Muscle of back (tissue), 3 donors: ENCODE measurements at regions not wholly inside any gene's neighbourhood (a gene's known extent, or its start where the extent isn't known, plus 50 kb on each side); places are given as distances from the start of the nearest gene placed in this dataset.
"Not testable (repeated sequence)": the region's sequence is repeated elsewhere in the genome, so short reads cannot be mapped to it uniquely, and the experiment has no call there.

Experiments used
- DNase-seq, 3 donors: peaks; one replicate each; pipeline versions ENCODE4 v3.0.0 to v3.0.0-alpha.2; 2013

DNA sequence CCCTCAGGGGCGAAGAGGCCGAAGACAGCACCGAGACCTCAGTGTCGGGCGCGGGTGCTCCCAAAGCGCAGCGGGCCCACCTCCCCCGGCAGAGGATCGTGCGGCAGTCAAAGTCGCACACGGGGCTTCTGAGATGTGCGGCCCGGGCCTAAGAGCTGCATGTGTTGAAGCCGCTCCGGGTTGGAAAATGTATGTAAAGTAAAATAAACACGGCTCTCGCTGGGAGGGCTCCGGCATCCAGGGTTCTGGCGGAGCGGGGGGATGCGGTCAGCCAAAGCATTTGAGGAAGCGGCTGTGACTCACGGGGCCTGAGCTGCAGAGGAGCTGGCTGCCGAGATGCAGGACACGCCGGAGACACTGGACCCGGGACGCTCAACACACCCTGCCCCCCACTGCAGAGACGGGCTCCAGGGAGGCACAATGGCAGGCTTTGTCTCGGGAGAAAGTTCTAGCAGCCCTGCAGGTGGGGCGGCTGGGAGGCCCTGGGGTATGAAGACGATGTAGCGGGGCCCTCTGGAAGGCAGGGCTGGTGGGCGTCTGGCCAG lies 185.8 kb downstream of the NPIPB11 start:
- DNase-seq: peak; percentile 67 to 87 (median 86)

DNA sequence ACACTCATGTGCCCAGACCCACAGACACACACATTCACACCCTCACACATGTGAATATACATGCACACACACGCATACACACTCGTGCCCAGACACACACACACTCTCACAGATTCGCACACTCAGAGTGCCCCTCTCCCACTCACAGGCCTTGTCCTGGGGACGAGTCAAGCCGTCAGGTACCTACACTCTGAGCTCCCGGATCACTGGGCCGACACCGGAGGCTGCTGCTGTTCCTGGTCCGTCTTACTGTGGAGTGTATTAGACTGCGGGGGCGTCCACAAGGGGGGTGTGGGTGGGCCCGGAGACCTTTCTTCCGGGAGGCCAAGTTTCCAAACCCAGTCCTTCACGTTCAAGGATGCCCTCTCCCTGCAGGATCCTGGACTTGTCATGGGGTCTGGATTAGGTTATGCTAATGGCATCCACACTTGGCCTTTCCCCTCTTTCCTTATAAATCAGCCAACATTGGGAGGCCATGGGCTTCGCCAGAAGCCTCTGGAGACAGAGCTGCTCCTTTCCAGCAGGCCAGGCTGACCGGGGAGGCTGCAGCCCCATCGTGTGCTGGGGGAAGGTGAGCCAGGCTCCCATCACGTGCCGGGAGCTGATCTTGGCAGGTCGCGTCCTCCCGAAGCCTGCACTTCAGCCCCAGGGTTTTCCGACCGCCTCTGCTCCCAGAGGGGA lies 186.4 kb downstream of the NPIPB11 start:
- DNase-seq: peak in 1 of 3 donors; percentile 75

DNA sequence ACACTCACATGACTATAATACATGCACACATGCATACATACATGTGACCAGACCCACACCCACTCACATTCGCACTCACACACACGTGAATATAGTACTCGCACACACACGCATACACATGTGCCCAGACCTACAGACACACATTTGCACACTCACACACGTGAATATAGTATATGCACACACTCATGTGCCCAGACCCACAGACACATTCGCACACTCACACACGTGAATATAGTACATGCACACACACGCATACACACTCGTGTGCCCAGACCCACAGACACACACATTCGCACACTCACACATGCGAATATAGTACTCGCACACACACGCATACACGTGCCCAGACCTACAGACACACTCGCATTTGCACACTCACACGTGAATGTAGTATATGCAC lies 186.9 kb downstream of the NPIPB11 start:
- DNase-seq: not testable (repeated sequence)

DNA sequence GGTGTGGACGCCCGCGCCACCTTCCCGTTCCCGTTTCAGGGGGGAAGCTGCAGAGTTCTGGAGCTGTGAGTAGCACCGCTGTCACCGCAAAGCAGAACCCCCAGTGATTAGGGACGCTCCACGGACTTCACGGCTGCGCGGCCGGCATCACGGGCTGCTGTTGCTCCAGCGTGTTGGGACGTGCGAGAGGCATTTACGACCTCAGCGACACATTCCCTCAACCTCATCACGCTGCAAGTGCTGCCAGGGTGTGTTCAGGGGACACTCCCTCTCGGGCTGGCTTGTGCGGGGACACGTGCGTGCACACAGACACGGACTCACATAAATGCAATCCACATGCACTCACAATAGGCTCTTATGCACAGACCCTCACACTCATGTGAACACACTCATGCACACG lies 187.9 kb downstream of the NPIPB11 start:
- DNase-seq: not testable (repeated sequence)

DNA sequence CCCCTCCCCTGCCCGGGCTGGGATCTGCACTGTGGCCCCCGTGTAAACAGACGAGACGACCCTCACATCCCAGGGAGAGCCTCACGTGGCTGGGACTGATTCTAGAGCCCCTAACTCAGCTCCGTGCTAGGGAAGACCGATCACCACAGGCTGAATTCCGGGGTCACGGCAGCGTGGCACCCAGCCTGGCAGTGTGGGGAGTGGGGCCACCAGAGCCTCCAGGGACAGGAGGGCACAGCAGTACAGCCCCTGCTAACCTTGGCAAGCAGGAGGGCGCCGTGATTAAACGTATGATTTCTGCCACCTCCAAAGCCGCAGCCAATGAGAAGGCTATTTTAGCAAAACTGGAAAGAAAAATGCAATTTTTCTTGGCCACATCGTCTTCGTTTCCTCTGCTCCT lies 188.3 kb downstream of the NPIPB11 start:
- not testable (repeated sequence) for DNase-seq

DNA sequence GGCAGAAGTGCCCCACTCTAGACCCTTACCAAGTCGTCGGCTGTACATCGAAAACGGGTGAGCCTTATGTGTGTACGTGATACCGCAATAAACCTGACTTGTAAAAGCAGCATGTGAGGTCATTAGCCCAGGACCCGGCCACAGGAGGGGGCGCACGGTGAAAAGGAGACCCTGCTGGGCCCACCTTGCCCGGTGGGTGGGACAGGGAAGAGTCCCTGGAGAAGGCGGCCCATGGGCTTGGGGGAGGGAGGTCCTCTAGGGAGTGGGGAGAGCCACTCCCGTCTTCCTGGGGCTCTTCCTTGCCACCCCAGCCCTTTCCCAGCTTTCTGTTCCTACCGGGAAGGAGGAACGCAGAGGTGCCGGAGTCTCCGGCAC lies 188.8 kb downstream of the NPIPB11 start:
- not testable (repeated sequence) for DNase-seq

DNA sequence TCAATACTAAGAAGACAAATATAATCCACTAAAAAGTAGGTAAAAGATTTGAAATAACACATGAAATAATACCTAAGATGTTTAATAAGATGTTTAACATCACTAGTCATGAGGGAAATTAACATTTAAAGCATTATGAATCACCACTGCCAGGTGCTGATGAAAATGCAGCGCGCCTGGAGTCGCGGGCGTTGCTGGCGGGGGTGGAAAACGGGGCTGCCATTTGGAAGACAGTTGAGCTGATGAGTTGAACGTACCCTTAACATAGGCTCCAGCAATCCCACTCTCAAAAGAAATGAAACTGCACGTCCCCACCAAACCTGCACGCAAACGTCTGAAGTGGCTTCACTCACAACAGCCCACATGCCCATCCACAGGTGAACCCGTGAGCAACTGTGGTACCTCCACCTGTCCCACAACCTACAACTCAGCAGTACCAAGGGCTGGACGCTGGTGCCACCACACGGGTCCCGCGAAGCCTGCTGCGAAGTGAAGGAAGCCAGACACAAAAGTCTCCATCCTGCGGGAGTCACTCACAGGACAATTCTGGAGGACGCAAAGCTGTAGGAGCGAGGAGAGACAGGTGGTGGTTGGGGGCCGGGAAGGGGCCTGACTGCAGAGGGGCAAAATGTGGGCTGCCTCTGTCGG lies 189.3 kb downstream of the NPIPB11 start:
- not testable (repeated sequence) for DNase-seq

DNA sequence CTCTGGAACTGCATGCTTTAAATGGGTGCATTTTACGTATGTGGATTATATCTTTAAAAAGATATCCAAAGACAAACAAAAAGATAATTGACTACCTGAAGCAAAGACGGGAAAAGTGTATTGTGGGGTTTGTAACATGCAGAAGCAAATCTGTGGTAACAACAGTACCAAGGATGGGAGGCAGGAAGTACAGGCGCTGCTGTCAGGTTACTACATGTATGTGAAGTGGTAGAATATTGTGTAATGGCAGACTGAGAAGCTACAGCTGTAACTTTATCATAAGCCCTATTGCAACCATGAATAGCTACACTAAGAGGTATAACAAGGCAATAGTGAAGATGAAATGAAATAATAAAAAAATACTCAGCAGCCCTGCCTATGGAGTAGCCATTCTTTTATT lies 192.7 kb downstream of the NPIPB11 start:
- not testable (repeated sequence) for DNase-seq

DNA sequence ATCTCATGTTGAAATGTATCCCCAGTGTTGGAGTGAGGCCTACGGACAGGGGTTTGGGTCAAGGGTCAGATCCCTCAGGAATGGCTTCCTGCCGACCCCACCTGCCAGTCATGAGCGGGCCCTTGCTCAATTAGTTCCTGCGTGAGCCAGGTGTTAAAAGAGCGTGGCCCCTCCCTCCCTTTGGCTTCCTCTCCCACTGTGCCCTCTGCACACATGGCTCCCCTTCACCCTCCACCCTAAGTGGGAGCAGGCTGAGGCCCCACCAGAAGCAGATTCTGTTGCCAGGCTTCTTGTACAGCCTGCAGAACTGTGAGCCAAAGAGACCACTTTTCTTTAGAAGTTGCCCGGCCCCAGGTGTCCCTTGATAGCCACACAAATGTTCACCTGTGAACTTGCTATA lies 193.3 kb downstream of the NPIPB11 start:
- DNase-seq: not testable (repeated sequence)

DNA sequence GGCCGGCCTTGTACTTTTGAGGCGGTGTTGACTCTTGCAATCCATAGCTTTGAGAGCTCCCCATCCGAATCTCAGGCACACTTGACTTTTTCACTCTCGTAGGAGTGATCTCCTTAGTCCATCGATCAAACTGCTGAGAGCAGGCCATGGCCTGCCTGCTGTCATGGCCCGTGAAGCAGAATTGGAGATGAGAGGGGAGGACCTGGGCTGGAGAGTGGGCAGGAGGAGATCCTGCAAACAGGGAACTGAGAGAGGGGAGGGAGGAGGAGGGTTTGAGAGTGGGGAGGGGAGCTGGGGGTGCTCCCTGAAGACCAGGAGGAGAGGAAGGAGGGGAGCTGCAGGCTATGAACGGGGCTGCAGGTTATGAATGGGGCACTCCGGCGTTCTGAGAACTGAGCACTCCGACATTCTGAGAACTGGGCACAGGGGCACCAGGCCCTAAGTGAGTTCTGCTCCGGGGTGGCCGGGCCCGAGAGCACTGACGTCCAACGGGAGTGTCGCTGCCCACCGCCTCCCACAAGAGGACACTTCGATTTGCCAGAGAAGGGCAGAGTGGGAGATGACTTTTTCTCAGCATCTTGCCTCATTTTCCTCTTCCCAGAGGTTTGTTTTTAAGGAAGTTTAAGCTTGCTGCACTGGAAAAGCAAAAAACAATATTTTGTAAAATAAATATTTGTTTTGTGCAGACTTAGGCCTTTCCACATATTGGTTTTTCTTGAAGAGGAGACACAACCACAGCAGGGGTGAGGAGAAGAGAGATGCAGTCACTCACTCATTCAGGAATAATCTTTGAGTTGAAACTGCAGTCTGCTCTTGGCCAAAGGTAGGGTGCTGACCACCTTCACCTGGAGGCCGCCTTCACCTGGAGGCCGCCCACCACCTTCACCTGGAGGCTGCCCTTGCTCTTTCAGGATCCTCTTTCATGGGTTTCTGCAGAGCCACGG lies 194.2 kb downstream of the NPIPB11 start:
- not testable (repeated sequence) for DNase-seq

DNA sequence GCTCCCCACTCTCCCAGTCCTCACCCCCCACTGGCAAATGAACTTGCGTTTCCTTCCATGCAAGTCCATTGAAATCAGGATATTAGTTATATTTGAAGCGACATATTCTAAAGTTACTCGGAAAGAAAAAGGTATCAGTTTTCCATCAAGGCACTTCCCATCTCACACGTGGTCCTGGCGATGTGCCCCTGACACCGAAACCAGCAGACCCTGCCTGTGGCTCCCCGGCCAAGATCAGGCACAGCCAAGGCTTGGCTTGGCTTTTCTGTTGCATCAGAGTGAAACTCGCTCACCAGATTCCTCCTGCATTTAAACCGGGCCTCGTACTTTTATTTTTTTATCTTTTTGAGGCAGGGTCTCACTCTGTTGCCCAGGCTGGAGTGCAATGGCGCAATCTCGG lies 195.1 kb downstream of the NPIPB11 start:
- DNase-seq: not testable (repeated sequence)

DNA sequence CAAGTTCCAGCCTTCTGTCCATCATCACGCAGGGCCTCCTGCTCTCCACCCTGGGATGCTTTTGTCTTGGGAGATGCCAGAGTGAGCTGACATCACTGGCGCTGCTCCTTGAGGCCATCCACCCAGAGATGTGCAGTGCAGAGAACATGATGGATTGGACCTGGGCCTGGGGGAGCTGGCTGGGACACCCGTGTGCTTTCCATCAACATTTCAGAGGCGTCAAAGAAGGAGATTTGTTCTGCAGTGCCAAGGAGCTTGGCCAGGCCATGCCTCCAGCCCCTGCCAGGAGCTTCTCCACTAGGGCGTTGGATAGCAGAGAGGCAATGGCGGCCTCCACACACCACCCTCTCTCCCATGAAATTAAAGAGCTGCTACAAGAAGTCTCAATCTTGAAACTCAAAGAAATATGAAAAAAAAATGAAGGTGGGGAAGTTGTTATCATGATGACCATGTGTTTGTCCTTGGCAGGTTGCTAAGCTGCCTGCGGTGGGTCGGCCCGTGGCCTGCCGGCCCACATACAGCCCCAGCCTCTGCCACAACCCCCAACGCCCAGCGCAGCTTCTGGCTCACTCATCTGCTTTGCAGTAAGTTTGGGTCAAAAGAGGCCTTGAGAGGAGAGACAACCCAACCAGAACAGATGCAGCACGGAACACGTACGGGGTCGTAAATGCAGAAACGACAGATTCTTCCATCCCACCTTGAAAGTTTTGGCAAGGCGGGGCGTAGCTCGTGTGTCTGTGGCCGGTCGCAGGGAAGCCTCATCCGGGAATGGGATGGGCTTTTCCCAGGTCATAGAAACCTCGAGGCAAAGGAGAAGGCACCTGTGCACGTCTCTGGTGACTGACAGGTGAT lies 196.0 kb downstream of the NPIPB11 start:
- not testable (repeated sequence) for DNase-seq

DNA sequence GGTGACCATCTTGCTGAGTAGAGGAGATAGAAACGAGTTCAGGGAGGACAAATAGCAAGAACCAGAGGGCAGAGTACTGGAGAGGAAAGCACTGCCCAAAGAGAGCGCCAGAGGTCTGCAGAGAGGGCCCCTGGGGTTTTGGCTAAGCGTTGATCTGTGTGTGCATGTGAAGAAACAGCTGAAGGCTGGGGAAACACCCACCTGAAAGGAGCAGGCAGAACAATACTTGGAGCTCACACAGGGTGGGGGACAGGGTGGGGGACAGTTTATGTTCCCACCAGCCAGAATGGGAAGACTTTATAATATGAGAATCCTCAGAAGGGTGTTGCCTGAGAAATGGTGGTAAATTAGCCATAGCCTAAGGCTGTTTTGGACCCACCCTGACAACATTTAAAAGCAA lies 200.4 kb downstream of the NPIPB11 start:
- DNase-seq: not testable (repeated sequence)

DNA sequence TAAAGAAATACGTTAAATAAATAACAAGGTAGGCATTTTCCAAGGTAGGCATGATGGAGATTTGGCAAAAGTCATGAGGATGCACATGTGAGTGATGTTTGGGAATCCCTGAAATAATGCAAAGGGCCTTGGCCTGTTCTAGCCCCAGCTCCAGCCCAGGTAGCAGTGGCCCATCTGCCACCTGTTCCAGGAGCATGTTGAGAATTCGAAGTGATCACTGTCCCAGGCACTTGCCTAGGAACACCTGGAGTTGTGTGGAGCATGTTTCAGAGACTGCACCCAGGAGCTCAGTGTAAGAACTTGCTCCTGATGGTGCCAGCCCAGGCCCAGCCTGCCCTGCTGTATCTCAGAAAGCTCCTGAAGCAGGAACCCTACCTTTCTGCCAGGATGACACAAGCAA lies 201.4 kb downstream of the NPIPB11 start:
- DNase-seq: not testable (repeated sequence)

DNA sequence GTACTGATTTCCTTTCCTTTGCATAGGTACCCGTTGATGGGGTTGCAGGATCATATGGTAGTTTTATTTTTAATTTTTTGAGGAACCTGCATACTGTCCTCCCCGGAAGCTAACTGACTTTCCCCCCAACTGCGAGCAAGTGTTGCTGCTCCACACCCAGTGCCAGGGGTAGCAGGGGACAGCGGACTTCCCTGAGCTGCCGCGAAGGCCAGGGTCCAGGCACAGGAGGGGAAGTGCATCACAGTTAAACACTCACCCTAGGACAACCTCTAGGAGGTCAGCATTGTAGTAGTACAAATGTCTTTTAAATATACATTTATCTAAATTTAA lies 201.7 kb downstream of the NPIPB11 start:
- DNase-seq: no peak

DNA sequence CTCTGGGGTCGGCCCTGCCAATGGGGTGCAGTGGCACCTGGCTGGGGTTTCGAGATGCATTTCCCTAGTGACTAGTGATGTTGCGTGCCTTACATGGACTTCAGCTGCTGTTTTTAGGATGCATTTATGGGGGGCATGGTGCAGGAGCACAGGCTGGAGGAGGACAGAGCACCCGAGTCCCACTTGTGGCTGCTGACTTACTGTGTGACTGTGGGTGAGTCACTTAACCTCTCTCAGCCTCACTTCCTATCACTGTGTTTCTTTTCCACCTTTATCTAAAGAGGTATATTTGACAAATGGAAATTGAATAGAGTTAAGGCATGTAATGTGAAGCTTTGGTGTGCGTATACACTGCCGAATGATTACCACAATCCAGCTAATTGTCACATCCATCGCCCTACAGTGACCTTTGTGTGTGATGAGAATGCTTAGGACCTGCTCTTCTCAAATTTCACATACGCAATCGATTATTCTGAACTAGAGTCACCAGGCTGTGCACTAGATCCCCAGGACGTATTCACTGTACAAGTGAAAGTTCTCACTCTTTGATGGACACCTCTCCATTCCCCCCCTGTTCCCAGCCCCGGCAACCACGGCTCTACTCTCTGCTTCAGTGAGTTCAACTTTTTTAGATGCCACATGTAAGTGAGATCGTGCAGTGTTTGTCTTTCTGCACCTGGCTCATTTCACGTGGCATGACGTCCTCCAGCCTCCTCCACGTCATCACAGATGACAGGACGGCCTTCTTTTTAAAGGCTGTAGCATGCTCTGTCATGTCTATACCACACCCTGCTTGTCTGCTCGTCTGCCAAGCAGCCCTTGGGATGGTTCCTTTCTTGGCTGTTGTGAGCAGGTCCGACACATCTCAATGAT lies 202.3 kb downstream of the NPIPB11 start:
- not testable (repeated sequence) for DNase-seq

DNA sequence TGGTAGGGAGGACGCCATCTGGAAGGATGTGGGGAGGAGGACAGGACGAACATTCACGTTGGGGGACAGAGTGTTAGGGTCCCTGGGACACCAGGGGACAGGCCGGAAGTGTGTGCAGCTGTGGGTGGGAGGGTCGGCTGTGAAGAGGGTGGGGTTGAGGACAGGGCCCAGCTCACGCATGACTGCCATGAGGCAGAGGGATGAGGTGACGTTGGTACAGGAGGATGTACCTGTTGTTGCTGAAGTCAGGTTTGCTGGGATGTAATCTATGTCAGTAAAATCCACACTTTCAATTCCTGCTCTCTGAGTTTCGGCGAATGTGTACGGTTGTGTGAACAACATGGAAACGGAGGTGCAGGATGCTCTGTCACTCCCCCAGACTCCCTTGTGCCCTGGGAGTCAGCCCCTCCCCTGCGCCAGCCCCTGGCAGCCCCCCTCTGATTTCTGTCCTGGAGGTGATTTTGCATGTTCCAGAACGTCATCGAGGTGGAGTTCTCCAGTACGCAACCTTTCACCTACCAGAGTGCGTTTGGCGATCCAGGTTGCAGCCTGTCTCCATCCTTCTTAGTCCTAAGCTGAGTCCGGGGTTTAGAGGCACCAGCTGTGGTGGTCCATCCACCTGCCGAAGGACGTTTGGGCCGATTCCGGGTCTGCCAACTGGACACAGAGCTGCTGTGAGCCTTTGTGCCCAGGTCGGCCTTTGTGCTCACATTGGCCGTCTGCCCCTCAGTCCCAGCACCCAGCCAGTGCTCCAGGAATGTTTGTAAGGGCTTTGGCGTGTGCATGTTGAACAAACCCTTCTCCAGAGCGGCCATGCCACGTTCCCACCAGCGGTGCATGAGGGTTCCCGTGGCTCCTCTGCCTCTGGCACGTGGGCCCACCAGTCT lies 203.2 kb downstream of the NPIPB11 start:
- DNase-seq: not testable (repeated sequence)

DNA sequence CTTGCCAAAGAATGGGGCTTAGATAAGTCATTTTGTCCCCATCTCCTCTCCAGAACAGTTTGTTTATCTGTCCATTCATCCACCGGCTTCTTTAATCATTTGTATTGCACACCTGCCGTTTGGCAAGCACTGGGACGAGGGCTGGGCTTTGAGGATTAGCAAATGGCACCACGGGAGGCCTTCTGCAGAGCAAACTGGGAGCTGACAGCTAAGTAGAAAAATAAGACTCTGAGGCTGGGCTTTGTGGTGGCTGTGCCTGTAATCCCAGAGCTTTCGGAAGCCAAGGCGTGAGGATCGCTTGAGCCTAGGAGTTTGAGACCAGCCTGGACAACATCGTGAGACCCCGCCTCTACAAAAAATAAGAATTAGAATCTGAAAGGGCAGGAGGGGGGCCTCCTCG lies 203.9 kb downstream of the NPIPB11 start:
- not testable (repeated sequence) for DNase-seq

DNA sequence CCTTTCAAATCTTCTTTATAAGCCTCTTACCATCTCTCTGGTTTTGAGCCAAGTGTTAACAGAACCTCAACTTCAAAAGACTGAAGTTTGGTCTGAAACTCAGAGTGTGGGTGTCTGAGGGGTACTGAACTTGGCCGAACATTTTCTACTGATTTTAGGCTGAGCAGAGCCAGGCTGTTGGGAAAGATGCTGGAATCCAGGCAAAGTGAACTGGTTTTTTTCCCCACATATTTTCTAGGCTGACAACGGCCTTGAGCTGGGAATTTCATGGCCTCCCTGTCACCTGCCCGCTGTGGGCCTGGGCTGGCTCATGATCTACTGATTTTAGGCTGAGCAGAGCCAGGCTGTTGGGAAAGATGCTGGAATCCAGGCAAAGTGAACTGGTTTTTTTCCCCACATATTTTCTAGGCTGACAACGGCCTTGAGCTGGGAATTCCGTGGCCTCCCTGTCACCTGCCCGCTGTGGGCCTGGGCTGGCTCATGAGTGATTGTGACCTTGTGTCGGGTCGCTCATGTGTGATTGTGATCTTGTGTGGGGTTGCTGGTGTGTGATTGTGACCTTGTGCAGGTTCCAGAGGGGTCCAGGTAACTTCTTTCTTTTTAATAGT lies 204.4 kb downstream of the NPIPB11 start:
- not testable (repeated sequence) for DNase-seq
